ENCODE measurements at regions not wholly inside any gene's neighbourhood (a gene's known extent, or its start where the extent isn't known, plus 50 kb on each side); places are given as distances from the start of the nearest gene placed in this dataset.
A peak's percentile ranks its signal among the peaks of the same experiment; 100 is the strongest.

GRCh38 chr2:225891013-225891412 is 491.5 kb downstream of the NYAP2 start:
- Histone ChIP-seq H3K27ac (no peak overlapping the region), H3K4me3 (no peak overlapping the region), H3K27me3 (ENCODE audit: low read depth) (no peaks in the 10 kb centered on the region), H3K36me3 (no peaks in the 10 kb centered on the region), H3K4me1 (no peaks in the 10 kb centered on the region), H3K9me3 (no peaks in the 10 kb centered on the region)
- no peak for ATAC-seq
- no peak for TF ChIP-seq CTCF (IDR thresholded peaks at IDR 0.05)
- intact Hi-C loops (cut with DNase I), result no loop called here
- no peak for DNase-seq

- Histone ChIP-seq H3K27me3 (ENCODE audit: low read depth) (no peaks in the 10 kb centered on the region), H3K4me3 (no peak overlapping the region), H3K27ac (no peak overlapping the region), H3K36me3 (no peaks in the 10 kb centered on the region), H3K9me3 (no peaks in the 10 kb centered on the region), H3K4me1 (no peaks in the 10 kb centered on the region)
- intact Hi-C loops (cut with DNase I), result loop anchor here (5.0 kb wide), 1 partner anchor 913 kb away; no protein-coding TSS in a partner anchor
- TF ChIP-seq CTCF (IDR thresholded peaks at IDR 0.05), result peak; percentile 69
- ATAC-seq (peak; percentile 63 to 64), DNase-seq (no peak)
Observed at GRCh38 chr2:225889452-225889851, 489.9 kb downstream of the NYAP2 start.

GRCh38 chr2:225867071-225867470 is 467.6 kb downstream of the NYAP2 start:
- no peaks in the 10 kb centered on the region for H3K9me3 ChIP-seq
- H3K4me1 ChIP-seq, result no peaks in the 10 kb centered on the region
- no peaks in the 10 kb centered on the region for H3K36me3 ChIP-seq
- no peak for ATAC-seq
- intact Hi-C loops (cut with DNase I), result no loop called here
- TF ChIP-seq CTCF (IDR thresholded peaks at IDR 0.05), result no peak
- H3K27me3 ChIP-seq (ENCODE audit: low read depth), result no peaks in the 10 kb centered on the region
- no peak for DNase-seq
- H3K4me3 ChIP-seq, result no peak overlapping the region
- H3K27ac ChIP-seq, result no peak overlapping the region

GRCh38 chr2:225865468-225865867 is 466.0 kb downstream of the NYAP2 start:
- no peak for ATAC-seq
- Histone ChIP-seq H3K36me3 (no peaks in the 10 kb centered on the region), H3K27me3 (ENCODE audit: low read depth) (no peaks in the 10 kb centered on the region), H3K27ac (no peak overlapping the region), H3K4me3 (no peak overlapping the region), H3K4me1 (no peaks in the 10 kb centered on the region), H3K9me3 (no peaks in the 10 kb centered on the region)
- no peak for TF ChIP-seq CTCF (IDR thresholded peaks at IDR 0.05)
- no peak for DNase-seq
- intact Hi-C loops (cut with DNase I), result no loop called here

- H3K4me1 ChIP-seq, result no peaks in the 10 kb centered on the region
- TF ChIP-seq CTCF (IDR thresholded peaks at IDR 0.05), result no peak
- H3K27ac ChIP-seq, result no peak overlapping the region
- no peaks in the 10 kb centered on the region for H3K27me3 ChIP-seq (ENCODE audit: low read depth)
- DNase-seq (no peak), ATAC-seq (no peak)
- H3K4me3 ChIP-seq, result no peak overlapping the region
- no peaks in the 10 kb centered on the region for H3K36me3 ChIP-seq
- intact Hi-C loops (cut with DNase I), result no loop called here
- H3K9me3 ChIP-seq, result no peaks in the 10 kb centered on the region
Observed at GRCh38 chr2:225864394-225864793, 464.9 kb downstream of the NYAP2 start.

- H3K27me3 ChIP-seq (ENCODE audit: low read depth), result no peaks in the 10 kb centered on the region
- no peak for DNase-seq
- intact Hi-C loops (cut with DNase I), result no loop called here
- H3K4me3 ChIP-seq, result no peak overlapping the region
- H3K27ac ChIP-seq, result no peak overlapping the region
- no peak for ATAC-seq
- no peaks in the 10 kb centered on the region for H3K9me3 ChIP-seq
- H3K36me3 ChIP-seq, result no peaks in the 10 kb centered on the region
- no peak for TF ChIP-seq CTCF (IDR thresholded peaks at IDR 0.05)
- no peaks in the 10 kb centered on the region for H3K4me1 ChIP-seq
Observed at GRCh38 chr2:225842939-225843338, 443.4 kb downstream of the NYAP2 start.
